A673 (cell line): ENCODE measurements at regions not wholly inside any gene's neighbourhood (a gene's known extent, or its start where the extent isn't known, plus 50 kb on each side); places are given as distances from the start of the nearest gene placed in this dataset.

ENCODE experiments used
- BruUV-seq: library from RNA; stranded (reverse); fragments of 400-500 nt; replicated peaks from 2 replicates; lab custom pipeline; 2021; lab: Mats Ljungman, UMichigan
- CTCF ChIA-PET: fragments of 300-600 bp; sonication (Branson Sonifier 250); formaldehyde crosslinking; loops from one replicate; lab custom pipeline; 2022; ENCODE audit warnings: antibody characterized with exemption; lab: Charles Lee
- POLR2A ChIA-PET: fragments of 300-600 bp; sonication (Branson Sonifier 250); formaldehyde crosslinking; loops from one replicate; lab custom pipeline; 2022; ENCODE audit warnings: antibody characterized with exemption; ENCODE audit not compliant: low non-redundant PET; lab: Charles Lee
- DNase-seq: peaks from one replicate; pipeline ENCODE4 v3.0.0-alpha.2; 2015; ENCODE audit warnings: low spot score
- H3K27ac ChIP-seq: fragments of 200-600 bp; sonication (generic); 2 replicates; pipeline ENCODE4 v1.5.1; 2016; ENCODE audit warnings: mixed run types, low read depth, mild to moderate bottlenecking, mixed read lengths, antibody characterized with exemption, low read length; ENCODE audit not compliant: poor library complexity, severe bottlenecking
- H3K27me3 ChIP-seq: fragments of 200-600 bp; sonication (generic); replicated peaks from 2 replicates; pipeline ENCODE4 v1.6.1; 2017; ENCODE audit warnings: mixed run types, low read depth, mild to moderate bottlenecking, mixed read lengths, antibody characterized with exemption, low read length; ENCODE audit not compliant: insufficient read depth, poor library complexity
- H3K36me3 ChIP-seq: fragments of 200-600 bp; sonication (generic); 2 replicates; pipeline ENCODE4 v1.6.1; 2016; ENCODE audit warnings: mixed run types, mild to moderate bottlenecking, mixed read lengths, antibody characterized with exemption, low read length; ENCODE audit not compliant: insufficient read depth, poor library complexity, severe bottlenecking
- H3K4me1 ChIP-seq: fragments of 200-600 bp; sonication (generic); 2 replicates; pipeline ENCODE4 v1.6.1; 2017; ENCODE audit warnings: mixed run types, mild to moderate bottlenecking, mixed read lengths, antibody characterized with exemption, low read length; ENCODE audit not compliant: insufficient read depth, poor library complexity, severe bottlenecking
- H3K4me3 ChIP-seq: fragments of 200-600 bp; sonication (generic); 2 replicates; pipeline ENCODE4 v1.5.1; 2016; ENCODE audit warnings: low read depth, mixed run types, mild to moderate bottlenecking, mixed read lengths, low read length; ENCODE audit not compliant: poor library complexity, severe bottlenecking
- H3K9me3 ChIP-seq: fragments of 200-600 bp; sonication (generic); 2 replicates; pipeline ENCODE4 v1.6.1; 2016; ENCODE audit warnings: mixed run types, low read depth, mild to moderate bottlenecking, mixed read lengths, antibody characterized with exemption, low read length; ENCODE audit not compliant: poor library complexity, severe bottlenecking
- EZH2 ChIP-seq: fragments of 200-600 bp; sonication (generic); IDR thresholded peaks from 2 replicates; pipeline ENCODE4 v1.6.1; 2017; ENCODE audit warnings: borderline replicate concordance, low read depth, mild to moderate bottlenecking, mixed read lengths, antibody characterized with exemption, low read length; ENCODE audit not compliant: poor library complexity, severe bottlenecking
- intact Hi-C: fragments of 100-400 bp; cut with micrococcal nuclease; formaldehyde crosslinking; loops from one replicate; pipeline ENCODE4 v1.10.0; 2022; ENCODE audit not compliant: unreplicated experiment
- TF ChIP-seq, protein P1 (sequence below): fragments of 300-800, 200-600 bp; sonication (generic); conservative IDR thresholded peaks from 2 replicates; pipeline ENCODE4 v1.5.1; 2017; ENCODE audit warnings: low read depth, mild to moderate bottlenecking, antibody characterized with exemption, low read length, moderate library complexity, mixed read lengths

DNA sequence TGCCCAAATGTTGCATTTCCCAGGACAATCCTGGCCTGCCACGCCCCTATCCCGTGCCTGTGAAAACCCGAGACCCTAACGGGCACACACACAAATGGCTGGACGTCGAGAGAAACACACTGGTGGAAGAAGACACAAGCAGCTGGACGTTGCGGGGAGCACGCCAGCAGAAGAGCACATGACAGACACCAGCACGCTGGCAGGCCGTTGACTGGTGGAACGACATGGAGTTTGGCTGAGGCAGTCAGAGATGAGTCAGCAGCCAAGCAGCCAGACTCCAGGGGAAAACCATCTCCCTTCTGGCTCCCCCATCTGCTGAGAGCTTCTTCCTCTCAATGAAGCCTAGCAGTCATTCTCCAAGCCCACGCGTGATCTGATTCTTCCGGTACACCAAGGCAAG, 606.7 kb upstream of the LRRC4C start:
- H3K27me3 ChIP-seq = no peaks in the 10 kb centered on the region
- intact Hi-C loops = no loop called here
- no peaks in the 10 kb centered on the region for H3K4me1 ChIP-seq
- H3K4me3 ChIP-seq = no peak overlapping the region
- POLR2A ChIA-PET = no interaction called here
- no peaks in the 10 kb centered on the region for H3K36me3 ChIP-seq
- BruUV-seq = no TSS peak
- TF ChIP-seq, protein P1, sequence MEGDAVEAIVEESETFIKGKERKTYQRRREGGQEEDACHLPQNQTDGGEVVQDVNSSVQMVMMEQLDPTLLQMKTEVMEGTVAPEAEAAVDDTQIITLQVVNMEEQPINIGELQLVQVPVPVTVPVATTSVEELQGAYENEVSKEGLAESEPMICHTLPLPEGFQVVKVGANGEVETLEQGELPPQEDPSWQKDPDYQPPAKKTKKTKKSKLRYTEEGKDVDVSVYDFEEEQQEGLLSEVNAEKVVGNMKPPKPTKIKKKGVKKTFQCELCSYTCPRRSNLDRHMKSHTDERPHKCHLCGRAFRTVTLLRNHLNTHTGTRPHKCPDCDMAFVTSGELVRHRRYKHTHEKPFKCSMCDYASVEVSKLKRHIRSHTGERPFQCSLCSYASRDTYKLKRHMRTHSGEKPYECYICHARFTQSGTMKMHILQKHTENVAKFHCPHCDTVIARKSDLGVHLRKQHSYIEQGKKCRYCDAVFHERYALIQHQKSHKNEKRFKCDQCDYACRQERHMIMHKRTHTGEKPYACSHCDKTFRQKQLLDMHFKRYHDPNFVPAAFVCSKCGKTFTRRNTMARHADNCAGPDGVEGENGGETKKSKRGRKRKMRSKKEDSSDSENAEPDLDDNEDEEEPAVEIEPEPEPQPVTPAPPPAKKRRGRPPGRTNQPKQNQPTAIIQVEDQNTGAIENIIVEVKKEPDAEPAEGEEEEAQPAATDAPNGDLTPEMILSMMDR = no peak
- TF ChIP-seq EZH2 = no peak
- peaks cover 26% of the 10 kb centered on the region for H3K9me3 ChIP-seq
- H3K27ac ChIP-seq = no peak overlapping the region
- no peak for DNase-seq
- CTCF ChIA-PET = no interaction called here

DNA sequence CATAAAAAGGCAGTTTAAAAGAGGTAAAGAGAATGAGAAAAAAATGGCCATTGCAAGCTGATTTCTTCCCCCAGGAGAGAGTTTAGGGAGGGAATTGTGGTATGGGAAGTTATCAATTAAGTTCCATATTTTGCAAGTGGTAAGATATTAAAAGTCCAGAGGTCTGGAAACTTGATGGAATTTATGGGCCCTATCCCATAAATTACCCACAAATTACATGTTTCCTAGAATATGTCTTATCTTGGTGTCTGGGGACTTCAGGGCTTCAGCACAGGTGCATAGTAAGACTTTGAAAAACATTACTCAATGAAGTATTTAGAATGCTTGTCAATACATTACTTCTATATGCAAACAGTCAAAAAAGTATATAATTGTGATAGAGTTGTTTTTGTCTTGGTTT, 614.9 kb upstream of the LRRC4C start:
- TF ChIP-seq EZH2 = no peak
- TF ChIP-seq, protein P1 = no peak
- no peaks in the 10 kb centered on the region for H3K36me3 ChIP-seq
- no TSS peak for BruUV-seq
- POLR2A ChIA-PET = interaction anchor here (0.7 kb wide), 1 partner anchor 187 kb away, joined by 4 read pairs; no protein-coding TSS in a partner anchor
- H3K27me3 ChIP-seq = no peaks in the 10 kb centered on the region
- no peak overlapping the region for H3K27ac ChIP-seq
- CTCF ChIA-PET = no interaction called here
- intact Hi-C loops = no loop called here
- H3K4me1 ChIP-seq = no peaks in the 10 kb centered on the region
- H3K4me3 ChIP-seq = no peak overlapping the region
- no peak for DNase-seq
- peaks cover 22% of the 10 kb centered on the region for H3K9me3 ChIP-seq

DNA sequence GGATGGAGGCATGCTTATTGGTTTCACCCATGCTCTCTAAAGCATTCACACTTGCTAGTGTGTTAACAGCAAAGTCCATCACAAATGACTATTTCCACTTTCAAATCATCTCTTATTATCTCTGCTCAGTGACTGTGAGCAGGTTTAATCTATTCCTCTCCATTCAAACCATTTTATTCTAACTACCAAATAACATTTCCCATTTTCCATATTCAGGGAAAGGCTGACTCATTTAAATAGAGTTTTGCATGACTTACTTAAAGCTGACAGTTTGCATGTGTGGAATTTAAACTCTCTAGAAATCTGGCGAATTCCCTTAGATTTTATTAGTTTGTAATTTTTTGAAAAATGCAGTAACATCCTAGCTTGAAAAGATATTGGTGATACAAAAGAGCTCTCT, 615.7 kb upstream of the LRRC4C start:
- H3K36me3 ChIP-seq = no peaks in the 10 kb centered on the region
- no peak for DNase-seq
- TF ChIP-seq, protein P1 = no peak
- TF ChIP-seq EZH2 = no peak
- no peak overlapping the region for H3K27ac ChIP-seq
- no peaks in the 10 kb centered on the region for H3K27me3 ChIP-seq
- no peak overlapping the region for H3K4me3 ChIP-seq
- intact Hi-C loops = no loop called here
- CTCF ChIA-PET = no interaction called here
- no peaks in the 10 kb centered on the region for H3K4me1 ChIP-seq
- POLR2A ChIA-PET = interaction anchor here (0.6 kb wide), 1 partner anchor 1496 kb away, joined by 4 read pairs; no protein-coding TSS in a partner anchor
- BruUV-seq = no TSS peak
- peaks cover 22% of the 10 kb centered on the region for H3K9me3 ChIP-seq
